ENCODE measurements at regions not wholly inside any gene's neighbourhood (a gene's known extent, or its start where the extent isn't known, plus 50 kb on each side); places are given as distances from the start of the nearest gene placed in this dataset.

- TF ChIP-seq, protein P1, sequence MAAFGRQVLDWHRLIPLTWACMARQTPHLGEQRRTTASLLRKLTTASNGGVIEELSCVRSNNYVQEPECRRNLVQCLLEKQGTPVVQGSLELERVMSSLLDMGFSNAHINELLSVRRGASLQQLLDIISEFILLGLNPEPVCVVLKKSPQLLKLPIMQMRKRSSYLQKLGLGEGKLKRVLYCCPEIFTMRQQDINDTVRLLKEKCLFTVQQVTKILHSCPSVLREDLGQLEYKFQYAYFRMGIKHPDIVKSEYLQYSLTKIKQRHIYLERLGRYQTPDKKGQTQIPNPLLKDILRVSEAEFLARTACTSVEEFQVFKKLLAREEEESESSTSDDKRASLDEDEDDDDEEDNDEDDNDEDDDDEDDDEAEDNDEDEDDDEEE (CRISPR knock-in tag; IDR thresholded peaks at IDR 0.05) = no peak
- TF ChIP-seq, protein P2, sequence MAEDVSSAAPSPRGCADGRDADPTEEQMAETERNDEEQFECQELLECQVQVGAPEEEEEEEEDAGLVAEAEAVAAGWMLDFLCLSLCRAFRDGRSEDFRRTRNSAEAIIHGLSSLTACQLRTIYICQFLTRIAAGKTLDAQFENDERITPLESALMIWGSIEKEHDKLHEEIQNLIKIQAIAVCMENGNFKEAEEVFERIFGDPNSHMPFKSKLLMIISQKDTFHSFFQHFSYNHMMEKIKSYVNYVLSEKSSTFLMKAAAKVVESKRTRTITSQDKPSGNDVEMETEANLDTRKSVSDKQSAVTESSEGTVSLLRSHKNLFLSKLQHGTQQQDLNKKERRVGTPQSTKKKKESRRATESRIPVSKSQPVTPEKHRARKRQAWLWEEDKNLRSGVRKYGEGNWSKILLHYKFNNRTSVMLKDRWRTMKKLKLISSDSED (CRISPR knock-in tag; IDR thresholded peaks at IDR 0.05) = no peak
- peak; percentile 52 for TF ChIP-seq FOXA3 (CRISPR knock-in tag; IDR thresholded peaks at IDR 0.05)
- no peak for TF ChIP-seq ZNF512 (CRISPR knock-in tag; IDR thresholded peaks at IDR 0.05)
- peak; percentile 60; the same call in 1 of the 2 replicates for TF ChIP-seq ZNF891 (CRISPR knock-in tag; IDR thresholded peaks at IDR 0.05)
- no peak for TF ChIP-seq PCBP2 (optimal IDR thresholded peaks at IDR 0.05; ENCODE audit: low read depth, low read length, poor library complexity, severe bottlenecking)
- no peak for TF ChIP-seq ZHX2 (IDR thresholded peaks at IDR 0.05; ENCODE audit: low read depth)
- TF ChIP-seq ZHX2 (CRISPR knock-in tag; IDR thresholded peaks at IDR 0.05; ENCODE audit: borderline replicate concordance) = no peak
- no peak for TF ChIP-seq ZNF496 (CRISPR knock-in tag; IDR thresholded peaks at IDR 0.05; ENCODE audit: insufficient replicate concordance)
- no peak for TF ChIP-seq ZNF264 (CRISPR knock-in tag; IDR thresholded peaks at IDR 0.05)
- peak; percentile 86 for TF ChIP-seq SP5 (CRISPR knock-in tag; IDR thresholded peaks at IDR 0.05; ENCODE audit: borderline replicate concordance, low read depth)
- TF ChIP-seq NONO (IDR thresholded peaks at IDR 0.05) = no peak
- TF ChIP-seq NONO (CRISPR knock-in tag; conservative IDR thresholded peaks at IDR 0.05) = no peak
- TF ChIP-seq MTF2 (CRISPR knock-in tag; IDR thresholded peaks at IDR 0.05; ENCODE audit: borderline replicate concordance) = no peak
- TF ChIP-seq MIER3 (CRISPR knock-in tag; IDR thresholded peaks at IDR 0.05; ENCODE audit: borderline replicate concordance) = peak; percentile 40; the same call in 1 of the 2 replicates
- TF ChIP-seq E2F2 (CRISPR knock-in tag; IDR thresholded peaks at IDR 0.05; ENCODE audit: borderline replicate concordance) = no peak
Observed at GRCh38 chr12:107558816-107559382, 126.7 kb upstream of the PWP1 start (continued).
